ENCODE measurements at regions not wholly inside any gene's neighbourhood (a gene's known extent, or its start where the extent isn't known, plus 50 kb on each side); places are given as distances from the start of the nearest gene placed in this dataset.
A peak's percentile ranks its signal among the peaks of the same experiment; 100 is the strongest.

GRCh38 chr12:89185181-89185580 is 167.1 kb downstream of the DUSP6 start:
- no peak for DNase-seq (ENCODE audit: low spot score)

GRCh38 chr12:89183985-89184435 is 168.3 kb downstream of the DUSP6 start:
- DNase-seq (ENCODE audit: low spot score): peak; percentile 46

GRCh38 chr12:89181271-89181920 is 170.9 kb downstream of the DUSP6 start:
- DNase-seq (ENCODE audit: low spot score): no peak

GRCh38 chr12:89180496-89180895 is 171.8 kb downstream of the DUSP6 start:
- no peak for DNase-seq (ENCODE audit: low spot score)

- DNase-seq (ENCODE audit: low spot score): peak; percentile 68
Observed at GRCh38 chr12:89179983-89180382, 172.3 kb downstream of the DUSP6 start.

GRCh38 chr12:89179245-89179644 is 173.1 kb downstream of the DUSP6 start:
- DNase-seq (ENCODE audit: low spot score): no peak

- DNase-seq (ENCODE audit: low spot score): no peak
Observed at GRCh38 chr12:89177802-89178395, 174.4 kb downstream of the DUSP6 start.

- DNase-seq (ENCODE audit: low spot score): no peak
Observed at GRCh38 chr12:89176676-89177075, 175.6 kb downstream of the DUSP6 start.

GRCh38 chr12:89173678-89174077 is 178.6 kb downstream of the DUSP6 start:
- no peak for DNase-seq (ENCODE audit: low spot score)

GRCh38 chr12:89173096-89173495 is 179.2 kb downstream of the DUSP6 start:
- DNase-seq (ENCODE audit: low spot score): no peak

GRCh38 chr12:89172224-89172623 is 180.1 kb downstream of the DUSP6 start:
- no peak for DNase-seq (ENCODE audit: low spot score)

GRCh38 chr12:89169321-89169720 is 183.0 kb downstream of the DUSP6 start:
- no peak for DNase-seq (ENCODE audit: low spot score)

- DNase-seq (ENCODE audit: low spot score): no peak
Observed at GRCh38 chr12:89167986-89168385, 184.3 kb downstream of the DUSP6 start.

GRCh38 chr12:89166525-89166934 is 185.8 kb downstream of the DUSP6 start:
- DNase-seq (ENCODE audit: low spot score): no peak

GRCh38 chr12:89166121-89166520 is 186.2 kb downstream of the DUSP6 start:
- no peak for DNase-seq (ENCODE audit: low spot score)

GRCh38 chr12:89165703-89166102 is 186.6 kb downstream of the DUSP6 start:
- DNase-seq (ENCODE audit: low spot score): no peak

- DNase-seq (ENCODE audit: low spot score): no peak
Observed at GRCh38 chr12:89163918-89164317, 188.4 kb downstream of the DUSP6 start.

GRCh38 chr12:89162589-89163261 is 189.6 kb downstream of the DUSP6 start:
- DNase-seq (ENCODE audit: low spot score): peak; percentile 62

GRCh38 chr12:89161557-89161956 is 190.7 kb downstream of the DUSP6 start:
- no peak for DNase-seq (ENCODE audit: low spot score)

- DNase-seq (ENCODE audit: low spot score): peak; percentile 43
Observed at GRCh38 chr12:89160716-89161123, 191.6 kb downstream of the DUSP6 start.

- no peak for DNase-seq (ENCODE audit: low spot score)
Observed at GRCh38 chr12:89157413-89157812, 194.9 kb downstream of the DUSP6 start.

- no peak for DNase-seq (ENCODE audit: low spot score)
Observed at GRCh38 chr12:89156862-89157262, 195.4 kb downstream of the DUSP6 start.

GRCh38 chr12:89156340-89156739 is 196.0 kb downstream of the DUSP6 start:
- no peak for DNase-seq (ENCODE audit: low spot score)

Measured in ureter (tissue), 1 donor.